ENCODE measurements at regions not wholly inside any gene's neighbourhood (a gene's known extent, or its start where the extent isn't known, plus 50 kb on each side); places are given as distances from the start of the nearest gene placed in this dataset.

DNA sequence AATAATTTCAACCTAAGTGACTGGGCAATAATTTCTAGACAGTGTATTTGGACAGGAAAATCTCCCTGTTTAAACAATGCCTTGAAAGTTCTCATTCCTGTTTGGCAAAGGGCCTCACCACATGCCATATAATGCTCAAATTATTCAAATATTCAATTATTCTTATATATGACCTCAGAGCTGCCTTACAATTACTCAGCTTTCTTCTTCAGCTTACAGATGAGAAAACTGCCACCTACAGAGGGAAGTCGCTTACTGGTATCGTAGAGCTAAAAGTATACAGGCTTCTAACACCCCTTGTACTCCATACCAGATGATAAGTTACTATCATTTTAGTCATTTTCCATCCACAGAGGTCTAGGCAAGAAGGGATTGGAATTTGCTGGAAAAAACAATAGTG is 830.3 kb downstream of the BRINP1 start:
- FAIRE-seq: no peak
- no peak for DNase-seq (ENCODE audit: insufficient read length, low spot score)

DNA sequence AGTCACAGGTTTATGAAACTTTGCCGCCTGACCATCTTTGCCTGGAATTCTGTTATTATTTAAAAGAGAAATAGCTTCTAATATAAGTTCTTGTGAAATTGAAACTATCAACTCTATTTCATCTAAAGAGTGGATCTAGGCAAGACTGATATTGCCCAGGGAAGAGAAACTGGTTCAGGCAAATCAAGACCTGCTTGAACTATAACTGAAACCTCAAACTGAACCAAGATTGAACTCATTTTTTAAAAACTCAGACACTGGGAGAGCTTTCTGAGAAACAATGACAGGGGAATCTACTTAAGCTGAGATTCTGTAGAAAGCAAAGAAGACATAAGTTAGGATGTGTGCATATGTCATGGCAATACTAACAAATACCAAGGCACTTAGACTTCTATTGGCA is 815.8 kb downstream of the BRINP1 start:
- FAIRE-seq (no peak), DNase-seq (ENCODE audit: insufficient read length, low spot score) (no peak)

DNA sequence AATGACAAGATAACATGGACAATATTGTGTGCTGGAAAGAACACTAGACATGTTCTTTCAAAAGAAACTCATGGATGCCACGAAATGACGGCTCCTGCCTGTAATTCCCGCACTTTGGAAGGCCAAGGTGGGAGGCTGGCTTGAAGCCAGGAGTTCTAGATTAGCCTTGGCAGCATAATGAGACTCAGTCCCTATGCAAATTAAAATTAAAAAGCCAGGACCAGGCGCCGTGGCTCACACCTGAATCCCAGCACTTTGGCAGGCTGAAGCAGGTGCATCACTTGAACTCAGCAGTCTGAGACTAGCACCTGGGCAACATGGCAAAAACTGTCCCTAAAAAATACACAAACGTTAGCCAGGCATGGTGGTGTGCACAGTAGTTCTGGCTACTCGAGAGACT is 814.2 kb downstream of the BRINP1 start:
- DNase-seq (ENCODE audit: insufficient read length, low spot score) (no peak), FAIRE-seq (no peak)

DNA sequence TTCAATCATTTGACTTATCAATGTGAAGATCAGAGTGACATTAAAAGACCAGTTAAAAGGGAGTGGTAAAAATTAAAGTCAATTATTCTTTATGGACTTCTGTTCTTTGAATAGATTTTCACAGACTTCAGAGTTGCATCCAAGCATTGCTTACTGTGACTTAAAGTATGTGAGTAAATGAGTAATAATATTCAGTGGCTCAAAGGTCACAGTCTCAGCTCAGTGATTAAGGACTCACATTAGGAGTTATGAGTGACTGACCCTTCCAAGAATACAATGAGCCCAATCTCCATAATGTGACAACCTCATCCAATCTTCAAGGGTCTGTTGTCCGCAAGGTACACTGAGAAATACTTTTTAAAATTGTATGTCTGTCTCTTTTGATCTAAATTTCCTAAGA is 811.2 kb downstream of the BRINP1 start:
- DNase-seq (ENCODE audit: insufficient read length, low spot score): no peak
- FAIRE-seq: no peak

DNA sequence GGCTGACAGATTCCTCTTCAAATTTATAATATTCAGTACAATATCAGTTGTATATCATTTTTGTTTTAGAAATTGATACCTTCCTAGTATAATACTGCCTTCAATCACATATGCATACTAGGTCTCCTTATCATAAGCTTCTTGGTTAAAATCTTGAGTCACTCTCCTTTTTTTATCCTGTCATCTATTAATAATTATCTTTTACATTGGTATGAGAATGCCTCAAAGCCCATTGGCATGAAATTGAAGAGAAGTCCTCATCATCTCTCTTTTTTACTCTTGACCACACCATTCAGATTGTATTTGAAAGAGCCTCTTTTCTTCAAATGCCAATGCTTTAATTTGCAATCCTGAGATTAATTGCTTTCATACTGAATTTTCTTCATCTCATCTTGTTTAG is 810.3 kb downstream of the BRINP1 start:
- FAIRE-seq: no peak
- DNase-seq (ENCODE audit: insufficient read length, low spot score): no peak

DNA sequence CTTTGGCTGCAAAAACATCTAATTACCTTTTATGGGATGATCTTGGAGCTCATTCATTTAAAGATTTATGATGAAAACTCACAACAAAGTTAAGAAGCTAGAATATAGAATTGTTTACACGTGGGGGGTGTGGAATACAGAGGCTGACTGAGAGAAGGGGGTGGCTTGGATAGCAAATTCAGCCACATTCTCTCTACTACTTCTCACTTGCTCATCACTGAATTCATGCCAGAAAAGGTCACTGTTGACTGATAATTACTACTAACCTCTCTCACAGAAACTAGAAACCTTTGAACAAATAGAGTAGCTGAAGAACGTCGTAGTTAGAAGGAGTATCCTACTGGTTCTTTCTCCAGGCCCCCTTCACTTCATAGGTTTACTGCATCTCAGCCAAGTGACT is 808.2 kb downstream of the BRINP1 start:
- DNase-seq (ENCODE audit: insufficient read length, low spot score): no peak
- FAIRE-seq: no peak

DNA sequence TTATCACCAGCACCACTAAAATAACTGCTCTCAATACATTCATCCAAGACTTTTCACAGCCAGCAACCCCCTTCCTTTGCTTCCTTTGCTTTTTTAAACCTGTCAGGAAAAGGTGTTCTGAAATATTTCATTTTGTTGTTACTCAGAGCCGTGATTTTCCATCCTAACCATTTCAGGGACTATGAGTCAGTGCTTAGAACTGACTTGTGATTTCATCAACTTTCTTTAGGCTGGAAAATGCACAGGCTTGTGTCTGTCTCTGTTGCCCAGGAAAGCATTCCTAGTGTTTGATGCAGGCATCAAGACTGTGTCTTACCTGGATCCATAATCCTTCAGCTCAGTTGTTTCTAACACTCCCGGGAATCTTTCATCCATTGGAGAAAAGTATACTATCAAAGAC is 805.6 kb downstream of the BRINP1 start:
- DNase-seq (ENCODE audit: insufficient read length, low spot score) (no peak), FAIRE-seq (no peak)

DNA sequence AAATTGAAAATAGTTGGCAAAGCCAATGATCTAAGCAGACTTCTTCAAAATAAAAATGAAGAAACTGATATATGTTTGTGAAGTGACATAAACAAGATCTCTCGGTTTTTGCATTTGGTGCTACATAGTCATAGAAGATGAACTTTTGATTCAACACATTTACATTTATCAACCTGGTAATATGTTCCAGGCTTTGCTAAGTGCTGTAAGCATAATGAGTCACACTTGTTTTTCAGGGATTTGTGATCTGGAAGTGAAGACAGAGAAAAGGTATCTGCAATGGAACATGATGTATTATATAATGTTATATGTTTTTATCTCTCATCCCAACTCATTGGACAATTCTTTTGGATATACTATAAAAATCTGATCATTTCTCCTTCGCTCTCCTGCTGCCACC is 801.4 kb downstream of the BRINP1 start:
- DNase-seq (ENCODE audit: insufficient read length, low spot score) (no peak), FAIRE-seq (no peak)

DNA sequence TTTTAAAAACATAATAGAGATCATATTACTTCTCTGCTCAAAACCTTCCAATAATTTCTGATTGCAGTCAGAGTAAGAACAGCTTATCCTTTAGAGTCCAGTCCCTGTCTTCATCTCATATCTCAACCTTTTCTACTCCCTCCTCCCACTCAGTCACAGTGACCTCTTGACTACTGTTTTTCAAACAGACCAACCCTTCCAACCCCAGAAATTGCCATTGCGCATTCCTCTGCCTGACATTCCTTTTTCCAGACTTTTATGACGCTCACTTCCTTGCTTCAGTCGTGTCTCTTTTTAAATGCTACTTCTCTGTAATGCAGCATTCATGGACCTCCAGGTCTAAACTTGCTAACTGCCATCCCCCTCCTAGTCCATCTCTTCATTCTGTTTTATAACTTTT is 800.5 kb downstream of the BRINP1 start:
- FAIRE-seq: no peak
- no peak for DNase-seq (ENCODE audit: insufficient read length, low spot score)

DNA sequence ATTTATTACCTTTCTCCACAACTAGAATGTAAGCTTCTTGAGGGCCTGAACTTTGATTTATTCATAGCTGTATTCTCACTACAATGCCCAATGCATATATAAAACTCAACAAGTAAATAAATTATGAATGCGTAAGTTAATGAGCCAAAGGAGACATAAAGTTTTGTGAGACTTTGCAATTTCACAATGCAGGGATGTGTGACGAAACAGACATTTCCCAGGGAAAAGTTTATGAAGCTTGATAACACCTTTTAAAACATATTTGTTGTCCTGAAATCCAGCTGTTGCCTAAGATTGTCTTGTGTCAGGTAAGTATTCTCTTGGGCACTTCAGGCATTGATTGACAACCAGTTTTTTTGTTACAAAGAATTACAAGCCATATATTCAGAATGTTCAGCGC is 800.1 kb downstream of the BRINP1 start:
- FAIRE-seq (no peak), DNase-seq (ENCODE audit: insufficient read length, low spot score) (no peak)

DNA sequence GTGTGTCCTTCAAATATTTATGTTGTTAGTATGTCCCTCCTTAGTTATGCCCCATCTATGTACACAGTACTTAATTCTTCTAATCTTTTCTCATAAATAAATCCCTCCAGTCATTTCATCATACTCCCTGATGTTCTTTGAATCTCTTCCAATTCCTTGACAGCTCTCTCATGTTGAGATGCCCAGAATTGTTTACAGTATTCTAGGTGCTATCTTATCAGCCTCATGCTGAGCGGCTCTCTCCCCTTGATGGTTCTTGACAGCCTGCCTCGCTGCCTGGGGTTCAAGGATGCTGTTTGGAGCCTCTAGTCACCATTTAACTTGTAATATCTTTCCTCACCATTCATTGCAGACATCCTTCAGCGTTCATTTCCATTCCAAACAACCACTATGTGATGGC is 799.2 kb downstream of the BRINP1 start:
- FAIRE-seq: no peak
- no peak for DNase-seq (ENCODE audit: insufficient read length, low spot score)

DNA sequence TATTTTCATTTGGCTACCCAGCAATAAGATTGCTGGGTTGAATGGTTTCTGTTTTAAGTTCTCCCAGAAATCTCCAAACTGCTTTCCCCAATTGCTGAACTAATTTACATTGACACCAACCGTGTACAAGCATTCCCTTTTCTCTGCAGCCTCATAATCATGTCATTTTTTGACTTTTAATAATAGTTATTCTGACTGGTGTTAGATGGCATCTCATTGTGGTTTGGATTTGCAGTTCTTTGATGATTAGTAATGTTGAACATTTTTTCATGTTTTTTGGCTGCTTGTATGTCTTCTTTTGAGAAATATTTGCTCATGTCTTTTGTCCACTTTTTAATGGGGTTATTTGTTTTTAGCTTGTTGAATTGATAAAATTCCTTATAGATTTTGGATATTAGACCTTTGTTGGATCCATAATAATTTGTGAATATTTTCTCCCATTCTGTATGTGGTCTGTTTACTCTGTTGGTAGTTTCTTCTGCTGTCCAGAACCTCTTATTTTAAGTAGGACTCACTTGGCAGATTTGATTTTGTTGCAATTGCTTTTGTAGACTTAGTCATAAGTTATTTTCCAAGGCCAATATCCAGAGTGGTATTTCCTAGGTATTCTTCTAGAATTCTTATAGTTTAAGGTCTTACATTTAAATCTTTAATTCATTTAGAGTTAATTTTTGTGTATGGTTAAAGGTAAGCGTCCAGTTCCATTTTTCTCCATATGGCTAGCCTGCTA is 793.7 kb downstream of the BRINP1 start:
- DNase-seq (ENCODE audit: insufficient read length, low spot score): no peak
- FAIRE-seq: no peak

DNA sequence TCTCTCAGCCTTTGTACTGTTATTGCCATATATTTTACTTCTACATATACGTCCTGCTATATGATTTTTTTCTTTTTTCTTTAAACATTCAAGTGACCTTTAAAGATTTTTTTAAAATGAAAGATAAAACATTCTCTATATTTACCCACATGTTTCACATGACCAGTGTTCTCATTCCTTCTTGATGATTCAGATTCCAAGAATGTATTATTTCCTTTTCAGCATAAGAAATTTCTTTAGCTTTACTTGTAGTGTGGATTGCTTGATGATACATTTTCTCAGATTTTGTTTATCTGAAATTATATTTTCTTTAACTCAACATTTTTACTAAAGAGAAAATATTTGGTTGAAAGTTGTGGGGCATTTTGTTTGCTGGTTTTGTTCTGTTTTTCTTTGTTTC is 792.1 kb downstream of the BRINP1 start:
- DNase-seq (ENCODE audit: insufficient read length, low spot score): no peak
- FAIRE-seq: no peak

DNA sequence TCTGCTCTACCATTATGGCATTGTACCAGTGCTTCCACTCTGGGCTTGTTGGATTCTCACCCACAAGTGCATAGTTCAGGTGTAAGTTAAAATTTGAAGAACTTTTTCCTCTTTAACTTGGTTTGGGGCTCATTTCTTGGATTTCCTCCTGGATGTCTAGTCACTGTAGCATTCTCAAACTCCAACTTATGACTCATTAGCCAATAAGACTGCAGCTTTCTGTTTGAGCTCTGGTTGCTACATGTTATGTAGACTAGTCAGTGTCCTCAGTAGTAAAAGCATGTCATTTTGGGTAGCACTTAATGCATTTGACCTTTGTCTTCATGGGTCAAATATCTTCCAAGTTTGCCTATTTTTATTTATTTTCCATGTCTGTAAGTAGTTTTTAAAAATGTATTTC is 790.8 kb downstream of the BRINP1 start:
- no peak for DNase-seq (ENCODE audit: insufficient read length, low spot score)
- FAIRE-seq: no peak

DNA sequence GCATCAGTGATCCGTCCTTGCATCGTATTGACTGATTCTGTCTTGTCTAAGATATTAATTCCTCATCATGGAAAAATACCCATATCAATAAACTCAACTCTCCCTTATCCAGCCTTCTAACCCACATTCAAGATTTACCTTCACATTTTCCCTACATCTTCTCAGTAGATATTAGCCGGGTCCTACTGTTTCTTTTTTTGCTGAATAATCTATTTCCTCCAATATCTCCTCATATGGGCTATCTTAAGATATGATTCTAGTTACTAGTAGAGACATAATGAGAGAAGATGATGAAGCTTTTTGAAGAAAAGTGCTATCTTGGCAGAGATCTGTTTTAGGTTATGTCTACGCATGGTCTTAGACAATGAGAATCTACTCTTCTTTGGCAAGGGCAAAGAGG is 785.8 kb downstream of the BRINP1 start:
- FAIRE-seq (no peak), DNase-seq (ENCODE audit: insufficient read length, low spot score) (no peak)

DNA sequence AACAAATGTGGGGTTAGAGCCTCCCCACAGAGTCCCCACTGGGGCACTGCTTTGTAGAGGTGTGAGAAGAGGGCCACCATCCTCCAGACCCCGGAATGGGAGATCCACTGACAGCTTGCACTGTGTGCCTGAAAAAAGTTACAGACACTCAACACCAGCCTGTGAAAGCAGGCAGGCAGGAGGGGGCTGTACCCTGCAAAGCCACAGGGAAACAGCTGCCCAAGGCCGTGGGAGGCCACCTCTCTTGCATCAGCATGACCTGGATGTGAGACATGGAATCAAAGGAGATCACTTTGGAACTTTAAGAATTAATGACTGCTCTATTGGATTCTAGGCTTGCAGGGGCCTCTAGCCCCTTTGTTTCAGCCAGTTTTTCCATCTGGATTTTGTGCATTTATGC is 782.3 kb downstream of the BRINP1 start:
- FAIRE-seq (no peak), DNase-seq (ENCODE audit: insufficient read length, low spot score) (no peak)

DNA sequence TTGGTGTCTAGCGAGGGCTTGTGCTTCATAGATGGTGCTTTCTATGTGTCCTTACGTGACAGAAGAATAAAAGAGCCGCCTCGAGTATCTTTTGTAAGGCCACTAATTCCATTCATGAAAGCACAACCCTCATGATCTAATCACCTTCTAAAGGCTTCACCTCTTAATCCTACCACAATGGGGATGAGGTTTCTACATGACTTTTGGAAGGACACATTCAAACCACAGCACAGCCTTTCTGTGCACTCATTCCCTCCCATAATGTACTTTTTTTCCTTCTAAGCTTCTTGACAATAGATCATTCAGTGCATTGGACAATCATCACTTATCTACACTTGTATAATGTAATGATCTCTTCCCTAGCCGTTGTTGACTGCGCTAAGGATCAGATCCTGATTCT is 774.8 kb downstream of the BRINP1 start:
- DNase-seq (ENCODE audit: insufficient read length, low spot score) (no peak), FAIRE-seq (no peak)

DNA sequence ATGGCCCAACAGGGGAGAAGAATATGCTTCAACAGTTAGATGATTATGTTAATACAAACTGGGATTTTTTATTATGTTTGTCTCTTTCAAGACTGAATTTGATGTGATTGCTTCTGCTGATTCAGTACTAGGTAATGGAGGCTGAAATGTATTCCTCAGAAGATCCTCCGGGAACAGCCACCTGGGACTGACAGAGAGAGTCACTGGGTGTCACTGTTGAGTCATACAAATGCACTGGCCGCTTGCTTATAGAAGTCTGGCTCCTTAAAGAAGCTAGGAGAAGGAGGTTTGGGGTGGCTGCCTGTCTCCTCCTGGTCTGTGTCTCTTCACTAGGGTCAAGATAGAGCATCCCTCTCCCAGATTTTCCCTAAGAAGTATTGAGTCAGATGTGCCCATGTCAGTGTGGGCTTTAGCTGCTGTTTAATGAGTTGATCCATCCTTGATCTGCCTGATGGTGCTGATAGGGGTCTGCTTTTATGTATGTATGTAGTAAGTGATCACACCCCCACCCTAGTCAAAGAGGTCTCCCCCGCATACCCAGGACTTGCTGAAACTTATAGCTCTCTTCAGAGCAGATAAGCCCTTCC is 773.4 kb downstream of the BRINP1 start:
- DNase-seq (ENCODE audit: insufficient read length, low spot score) (no peak), FAIRE-seq (no peak)

DNA sequence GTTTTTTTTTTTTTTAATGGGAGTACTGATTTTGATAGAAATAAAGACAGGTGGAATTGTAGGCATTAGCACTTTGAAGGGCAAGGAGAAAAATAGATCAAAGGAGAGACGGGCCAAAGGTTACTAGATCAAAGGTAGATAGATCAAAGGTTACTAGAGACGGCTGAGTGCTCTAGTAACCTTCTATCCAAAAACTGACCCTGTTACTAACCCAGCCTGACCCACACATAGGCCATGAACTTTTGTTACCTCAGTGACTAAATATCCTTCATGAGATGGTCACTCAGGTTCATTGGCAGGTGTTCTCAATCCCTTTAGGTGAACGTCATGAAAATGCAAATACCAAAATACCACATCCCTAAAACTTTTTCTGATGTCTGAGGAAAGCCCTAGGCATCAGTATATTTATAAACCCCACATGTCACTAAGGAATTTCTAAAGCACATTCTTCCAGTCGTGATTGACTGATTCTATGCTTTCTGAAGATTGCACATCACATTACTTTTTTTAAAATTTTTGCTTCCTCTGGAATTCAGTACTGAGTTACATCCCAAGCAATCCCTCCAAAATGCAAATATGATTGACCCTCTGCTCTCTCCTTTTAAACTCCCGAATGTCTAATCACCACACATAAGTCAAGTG is 772.7 kb downstream of the BRINP1 start:
- DNase-seq (ENCODE audit: insufficient read length, low spot score): no peak
- FAIRE-seq: no peak

DNA sequence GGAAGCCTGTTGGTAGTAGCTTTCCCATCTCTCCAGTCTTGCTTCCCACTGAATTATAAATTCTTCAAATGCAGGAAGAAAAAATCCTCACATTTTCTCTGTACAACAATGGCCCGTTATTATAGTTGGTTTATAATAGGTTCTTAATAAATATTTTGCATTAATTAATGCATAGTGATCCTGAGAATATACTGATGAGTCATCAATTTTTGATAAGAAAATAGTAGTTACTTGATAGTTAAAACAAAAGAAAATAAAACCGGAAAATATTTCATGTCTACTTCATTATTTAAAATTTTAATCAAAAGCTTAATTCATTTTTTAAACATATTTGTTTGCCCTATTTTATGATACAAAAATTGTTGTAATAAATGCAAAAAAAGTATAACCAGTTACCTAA is 762.6 kb downstream of the BRINP1 start:
- DNase-seq (ENCODE audit: insufficient read length, low spot score) (no peak), FAIRE-seq (no peak)

DNA sequence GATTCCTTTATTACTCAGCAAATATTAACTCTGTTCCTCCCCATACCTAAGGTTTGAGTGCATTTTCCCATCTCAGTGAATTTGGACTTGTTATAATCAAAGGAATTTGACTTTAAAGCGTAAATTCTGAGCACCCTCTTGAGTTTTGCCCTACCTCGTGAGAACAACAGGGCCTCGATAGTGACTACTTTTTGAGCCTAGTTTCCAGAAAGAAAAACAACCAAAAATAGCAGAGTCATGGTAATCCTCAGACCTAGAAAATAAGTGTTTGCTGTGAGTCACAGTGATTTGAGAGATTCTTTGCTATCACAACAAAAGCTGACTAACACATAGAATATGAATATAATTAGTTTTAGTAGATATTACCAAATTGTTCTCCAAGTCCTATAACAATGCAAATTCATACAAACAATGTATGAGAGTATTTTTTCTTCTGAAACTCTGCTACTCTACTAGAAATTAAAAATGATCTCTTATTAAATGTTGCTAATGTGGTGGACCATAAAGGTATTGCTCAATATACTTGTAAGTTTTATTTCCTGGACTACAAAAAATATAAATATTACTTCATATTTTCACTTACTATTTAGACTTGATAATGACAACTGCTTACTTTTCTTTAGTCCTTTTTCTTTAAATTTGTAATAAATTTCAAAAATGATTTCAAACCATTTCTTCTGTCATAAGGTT is 759.7 kb downstream of the BRINP1 start:
- FAIRE-seq (no peak), DNase-seq (ENCODE audit: insufficient read length, low spot score) (no peak)

DNA sequence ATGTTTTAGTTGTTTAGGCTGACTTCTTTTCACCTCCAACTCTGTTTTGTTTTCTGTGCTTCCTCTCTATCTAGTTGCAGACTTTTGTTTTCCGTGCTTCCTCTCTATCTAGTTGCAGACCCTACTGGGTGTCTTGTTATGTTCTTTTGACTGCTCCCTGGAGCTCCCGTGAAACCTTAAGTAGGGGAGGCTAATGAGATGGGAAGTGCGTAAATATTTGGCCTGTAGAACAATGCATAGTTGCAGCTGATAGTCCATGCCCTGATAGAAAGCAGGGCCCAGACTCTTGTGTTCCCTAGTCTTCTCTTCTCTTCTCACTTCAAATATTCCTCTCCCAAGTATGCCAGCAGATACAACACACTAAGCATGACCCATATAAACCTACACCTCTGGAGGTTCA is 757.0 kb downstream of the BRINP1 start:
- FAIRE-seq: no peak

More for the DNA sequence above, 757.0 kb downstream of the BRINP1 start:
- no peak for DNase-seq (ENCODE audit: insufficient read length, low spot score)
